ENCODE measurements at regions not wholly inside any gene's neighbourhood (a gene's known extent, or its start where the extent isn't known, plus 50 kb on each side); places are given as distances from the start of the nearest gene placed in this dataset.

DNA sequence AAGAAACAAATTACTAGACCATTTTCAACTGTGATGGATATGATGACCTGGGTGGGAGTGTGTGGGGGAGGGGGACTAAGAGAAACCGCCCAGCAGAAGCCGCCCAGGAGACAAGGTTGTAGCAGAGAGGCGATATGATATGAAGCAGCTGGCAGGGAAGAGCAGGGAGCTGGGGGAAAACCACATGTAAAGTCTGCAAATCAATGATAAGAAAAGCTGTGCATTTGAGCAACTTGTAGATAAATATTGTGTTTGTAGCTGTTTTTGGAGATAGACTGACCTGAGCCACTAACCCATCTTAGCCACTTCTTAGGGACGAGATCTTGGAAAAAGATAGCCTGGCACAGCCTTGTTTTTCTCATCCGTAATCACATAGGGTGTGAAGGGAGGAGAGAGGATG lies 252.6 kb downstream of the SEC23IP start (continued):
- TF ChIP-seq, protein P1, sequence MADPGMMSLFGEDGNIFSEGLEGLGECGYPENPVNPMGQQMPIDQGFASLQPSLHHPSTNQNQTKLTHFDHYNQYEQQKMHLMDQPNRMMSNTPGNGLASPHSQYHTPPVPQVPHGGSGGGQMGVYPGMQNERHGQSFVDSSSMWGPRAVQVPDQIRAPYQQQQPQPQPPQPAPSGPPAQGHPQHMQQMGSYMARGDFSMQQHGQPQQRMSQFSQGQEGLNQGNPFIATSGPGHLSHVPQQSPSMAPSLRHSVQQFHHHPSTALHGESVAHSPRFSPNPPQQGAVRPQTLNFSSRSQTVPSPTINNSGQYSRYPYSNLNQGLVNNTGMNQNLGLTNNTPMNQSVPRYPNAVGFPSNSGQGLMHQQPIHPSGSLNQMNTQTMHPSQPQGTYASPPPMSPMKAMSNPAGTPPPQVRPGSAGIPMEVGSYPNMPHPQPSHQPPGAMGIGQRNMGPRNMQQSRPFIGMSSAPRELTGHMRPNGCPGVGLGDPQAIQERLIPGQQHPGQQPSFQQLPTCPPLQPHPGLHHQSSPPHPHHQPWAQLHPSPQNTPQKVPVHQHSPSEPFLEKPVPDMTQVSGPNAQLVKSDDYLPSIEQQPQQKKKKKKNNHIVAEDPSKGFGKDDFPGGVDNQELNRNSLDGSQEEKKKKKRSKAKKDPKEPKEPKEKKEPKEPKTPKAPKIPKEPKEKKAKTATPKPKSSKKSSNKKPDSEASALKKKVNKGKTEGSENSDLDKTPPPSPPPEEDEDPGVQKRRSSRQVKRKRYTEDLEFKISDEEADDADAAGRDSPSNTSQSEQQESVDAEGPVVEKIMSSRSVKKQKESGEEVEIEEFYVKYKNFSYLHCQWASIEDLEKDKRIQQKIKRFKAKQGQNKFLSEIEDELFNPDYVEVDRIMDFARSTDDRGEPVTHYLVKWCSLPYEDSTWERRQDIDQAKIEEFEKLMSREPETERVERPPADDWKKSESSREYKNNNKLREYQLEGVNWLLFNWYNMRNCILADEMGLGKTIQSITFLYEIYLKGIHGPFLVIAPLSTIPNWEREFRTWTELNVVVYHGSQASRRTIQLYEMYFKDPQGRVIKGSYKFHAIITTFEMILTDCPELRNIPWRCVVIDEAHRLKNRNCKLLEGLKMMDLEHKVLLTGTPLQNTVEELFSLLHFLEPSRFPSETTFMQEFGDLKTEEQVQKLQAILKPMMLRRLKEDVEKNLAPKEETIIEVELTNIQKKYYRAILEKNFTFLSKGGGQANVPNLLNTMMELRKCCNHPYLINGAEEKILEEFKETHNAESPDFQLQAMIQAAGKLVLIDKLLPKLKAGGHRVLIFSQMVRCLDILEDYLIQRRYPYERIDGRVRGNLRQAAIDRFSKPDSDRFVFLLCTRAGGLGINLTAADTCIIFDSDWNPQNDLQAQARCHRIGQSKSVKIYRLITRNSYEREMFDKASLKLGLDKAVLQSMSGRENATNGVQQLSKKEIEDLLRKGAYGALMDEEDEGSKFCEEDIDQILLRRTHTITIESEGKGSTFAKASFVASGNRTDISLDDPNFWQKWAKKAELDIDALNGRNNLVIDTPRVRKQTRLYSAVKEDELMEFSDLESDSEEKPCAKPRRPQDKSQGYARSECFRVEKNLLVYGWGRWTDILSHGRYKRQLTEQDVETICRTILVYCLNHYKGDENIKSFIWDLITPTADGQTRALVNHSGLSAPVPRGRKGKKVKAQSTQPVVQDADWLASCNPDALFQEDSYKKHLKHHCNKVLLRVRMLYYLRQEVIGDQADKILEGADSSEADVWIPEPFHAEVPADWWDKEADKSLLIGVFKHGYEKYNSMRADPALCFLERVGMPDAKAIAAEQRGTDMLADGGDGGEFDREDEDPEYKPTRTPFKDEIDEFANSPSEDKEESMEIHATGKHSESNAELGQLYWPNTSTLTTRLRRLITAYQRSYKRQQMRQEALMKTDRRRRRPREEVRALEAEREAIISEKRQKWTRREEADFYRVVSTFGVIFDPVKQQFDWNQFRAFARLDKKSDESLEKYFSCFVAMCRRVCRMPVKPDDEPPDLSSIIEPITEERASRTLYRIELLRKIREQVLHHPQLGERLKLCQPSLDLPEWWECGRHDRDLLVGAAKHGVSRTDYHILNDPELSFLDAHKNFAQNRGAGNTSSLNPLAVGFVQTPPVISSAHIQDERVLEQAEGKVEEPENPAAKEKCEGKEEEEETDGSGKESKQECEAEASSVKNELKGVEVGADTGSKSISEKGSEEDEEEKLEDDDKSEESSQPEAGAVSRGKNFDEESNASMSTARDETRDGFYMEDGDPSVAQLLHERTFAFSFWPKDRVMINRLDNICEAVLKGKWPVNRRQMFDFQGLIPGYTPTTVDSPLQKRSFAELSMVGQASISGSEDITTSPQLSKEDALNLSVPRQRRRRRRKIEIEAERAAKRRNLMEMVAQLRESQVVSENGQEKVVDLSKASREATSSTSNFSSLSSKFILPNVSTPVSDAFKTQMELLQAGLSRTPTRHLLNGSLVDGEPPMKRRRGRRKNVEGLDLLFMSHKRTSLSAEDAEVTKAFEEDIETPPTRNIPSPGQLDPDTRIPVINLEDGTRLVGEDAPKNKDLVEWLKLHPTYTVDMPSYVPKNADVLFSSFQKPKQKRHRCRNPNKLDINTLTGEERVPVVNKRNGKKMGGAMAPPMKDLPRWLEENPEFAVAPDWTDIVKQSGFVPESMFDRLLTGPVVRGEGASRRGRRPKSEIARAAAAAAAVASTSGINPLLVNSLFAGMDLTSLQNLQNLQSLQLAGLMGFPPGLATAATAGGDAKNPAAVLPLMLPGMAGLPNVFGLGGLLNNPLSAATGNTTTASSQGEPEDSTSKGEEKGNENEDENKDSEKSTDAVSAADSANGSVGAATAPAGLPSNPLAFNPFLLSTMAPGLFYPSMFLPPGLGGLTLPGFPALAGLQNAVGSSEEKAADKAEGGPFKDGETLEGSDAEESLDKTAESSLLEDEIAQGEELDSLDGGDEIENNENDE (IDR thresholded peaks at IDR 0.05; ENCODE audit: low read depth, low read length) = no peak
- TF ChIP-seq ARID1B (IDR thresholded peaks at IDR 0.05) (peak; percentile 97), ZNF644 (tag; IDR thresholded peaks at IDR 0.05; ENCODE audit: low read depth) (peak; percentile 85), TBL1XR1 (IDR thresholded peaks at IDR 0.05; ENCODE audit: low read length in 2 of 2) (peak in 1 of 2 experiments; percentile 81; a peak in 2 of 4 replicates), RAD21 (CRISPR knock-in tag; conservative IDR thresholded peaks at IDR 0.05 in 1 of 2, IDR thresholded peaks at IDR 0.05 in 1 of 2) (no peak), HNRNPLL (IDR thresholded peaks at IDR 0.05; ENCODE audit: low read depth, low read length, poor library complexity, severe bottlenecking) (no peak), HSF4 (CRISPR knock-in tag; IDR thresholded peaks at IDR 0.05; ENCODE audit: borderline replicate concordance) (no peak), TAF1 (IDR thresholded peaks at IDR 0.05; ENCODE audit: control insufficient read depth, extremely low read depth, insufficient read depth, low read length, severe bottlenecking) (no peak), RBM17 (IDR thresholded peaks at IDR 0.05; ENCODE audit: borderline replicate concordance, low read depth, low read length) (no peak), ZFP36 (IDR thresholded peaks at IDR 0.05; ENCODE audit: low read depth, low read length, partially characterized antibody) (no peak), HNRNPL (IDR thresholded peaks at IDR 0.05; ENCODE audit: low read depth, low read length) (no peak)
- TF ChIP-seq, protein P2, sequence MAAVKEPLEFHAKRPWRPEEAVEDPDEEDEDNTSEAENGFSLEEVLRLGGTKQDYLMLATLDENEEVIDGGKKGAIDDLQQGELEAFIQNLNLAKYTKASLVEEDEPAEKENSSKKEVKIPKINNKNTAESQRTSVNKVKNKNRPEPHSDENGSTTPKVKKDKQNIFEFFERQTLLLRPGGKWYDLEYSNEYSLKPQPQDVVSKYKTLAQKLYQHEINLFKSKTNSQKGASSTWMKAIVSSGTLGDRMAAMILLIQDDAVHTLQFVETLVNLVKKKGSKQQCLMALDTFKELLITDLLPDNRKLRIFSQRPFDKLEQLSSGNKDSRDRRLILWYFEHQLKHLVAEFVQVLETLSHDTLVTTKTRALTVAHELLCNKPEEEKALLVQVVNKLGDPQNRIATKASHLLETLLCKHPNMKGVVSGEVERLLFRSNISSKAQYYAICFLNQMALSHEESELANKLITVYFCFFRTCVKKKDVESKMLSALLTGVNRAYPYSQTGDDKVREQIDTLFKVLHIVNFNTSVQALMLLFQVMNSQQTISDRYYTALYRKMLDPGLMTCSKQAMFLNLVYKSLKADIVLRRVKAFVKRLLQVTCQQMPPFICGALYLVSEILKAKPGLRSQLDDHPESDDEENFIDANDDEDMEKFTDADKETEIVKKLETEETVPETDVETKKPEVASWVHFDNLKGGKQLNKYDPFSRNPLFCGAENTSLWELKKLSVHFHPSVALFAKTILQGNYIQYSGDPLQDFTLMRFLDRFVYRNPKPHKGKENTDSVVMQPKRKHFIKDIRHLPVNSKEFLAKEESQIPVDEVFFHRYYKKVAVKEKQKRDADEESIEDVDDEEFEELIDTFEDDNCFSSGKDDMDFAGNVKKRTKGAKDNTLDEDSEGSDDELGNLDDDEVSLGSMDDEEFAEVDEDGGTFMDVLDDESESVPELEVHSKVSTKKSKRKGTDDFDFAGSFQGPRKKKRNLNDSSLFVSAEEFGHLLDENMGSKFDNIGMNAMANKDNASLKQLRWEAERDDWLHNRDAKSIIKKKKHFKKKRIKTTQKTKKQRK (IDR thresholded peaks at IDR 0.05; ENCODE audit: borderline replicate concordance, low read depth, low read length) = no peak
